Activated effector memory CD4-positive, alpha-beta T cell treated with anti-CD3 and anti-CD28 coated beads, Interleukin-2, amount 50 U/mL, for 16 hours (primary cell): ENCODE measurements at regions not wholly inside any gene's neighbourhood (a gene's known extent, or its start where the extent isn't known, plus 50 kb on each side); places are given as distances from the start of the nearest gene placed in this dataset.

Experiments
- DNase-seq: peaks from one replicate; pipeline ENCODE4 v3.0.0-alpha.2; 2020

GRCh38 chr14:51481643-51482042 is 170.1 kb upstream of the FRMD6 start:
- DNase-seq: no peak

DNA sequence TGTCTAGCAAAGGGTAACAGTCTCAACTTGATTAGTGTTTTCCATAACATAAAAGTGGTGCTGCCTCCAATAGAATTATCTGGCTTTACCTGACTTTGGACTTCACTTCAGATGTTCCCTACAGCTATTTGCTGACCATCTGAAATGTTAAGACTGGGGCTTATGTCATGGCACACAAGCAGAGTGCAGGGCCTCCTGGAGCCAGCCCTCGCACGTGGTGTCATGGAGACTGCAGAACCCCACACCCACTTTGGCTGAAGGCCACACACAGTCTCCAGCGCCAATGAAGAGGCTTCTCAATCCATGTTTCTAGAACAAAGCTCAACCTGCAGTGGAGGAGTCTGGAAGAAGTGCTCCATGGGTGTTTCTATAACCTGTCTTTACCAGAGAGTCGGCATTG is 169.6 kb upstream of the FRMD6 start:
- no peak for DNase-seq

- no peak for DNase-seq
Observed at GRCh38 chr14:51484485-51484884, 167.2 kb upstream of the FRMD6 start.

DNA sequence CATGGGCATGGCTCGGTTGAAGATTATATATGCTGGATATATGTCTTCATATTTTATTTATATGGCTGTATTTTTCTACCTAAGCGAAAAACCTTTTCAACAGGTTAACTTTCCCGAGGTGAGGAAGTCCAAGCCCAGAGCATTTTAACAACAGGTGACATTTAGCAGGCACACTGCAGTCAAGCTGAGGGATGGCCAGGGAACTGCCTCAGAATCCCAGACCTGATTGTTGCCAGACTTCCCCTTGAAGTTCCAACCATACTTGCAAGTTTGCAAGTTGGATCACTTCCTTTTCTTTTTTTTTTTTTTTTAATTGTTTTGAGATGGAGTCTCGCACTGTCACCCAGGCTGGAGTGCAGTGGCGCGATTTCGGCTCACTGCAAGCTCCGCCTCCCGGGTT is 166.0 kb upstream of the FRMD6 start:
- no peak for DNase-seq

DNA sequence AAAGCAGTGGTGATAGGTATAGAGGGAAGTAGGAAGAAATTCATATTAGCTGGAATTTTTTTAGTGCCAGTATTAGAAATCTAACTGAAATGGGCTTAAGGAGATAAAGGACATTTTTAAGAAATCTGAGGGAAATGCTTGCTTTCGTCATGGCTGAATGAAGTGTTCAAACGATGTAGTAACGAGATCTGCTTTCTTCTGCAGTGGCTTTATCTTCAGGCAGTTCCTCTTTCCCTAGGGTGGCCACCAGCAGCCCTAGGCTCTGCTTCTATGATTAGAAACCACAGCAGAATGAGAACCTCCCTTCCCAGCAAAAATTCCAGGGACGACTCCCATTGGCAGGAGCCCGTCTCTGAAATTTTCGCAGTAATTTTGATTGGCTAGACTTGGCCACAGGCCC is 163.9 kb upstream of the FRMD6 start:
- DNase-seq: no peak

DNA sequence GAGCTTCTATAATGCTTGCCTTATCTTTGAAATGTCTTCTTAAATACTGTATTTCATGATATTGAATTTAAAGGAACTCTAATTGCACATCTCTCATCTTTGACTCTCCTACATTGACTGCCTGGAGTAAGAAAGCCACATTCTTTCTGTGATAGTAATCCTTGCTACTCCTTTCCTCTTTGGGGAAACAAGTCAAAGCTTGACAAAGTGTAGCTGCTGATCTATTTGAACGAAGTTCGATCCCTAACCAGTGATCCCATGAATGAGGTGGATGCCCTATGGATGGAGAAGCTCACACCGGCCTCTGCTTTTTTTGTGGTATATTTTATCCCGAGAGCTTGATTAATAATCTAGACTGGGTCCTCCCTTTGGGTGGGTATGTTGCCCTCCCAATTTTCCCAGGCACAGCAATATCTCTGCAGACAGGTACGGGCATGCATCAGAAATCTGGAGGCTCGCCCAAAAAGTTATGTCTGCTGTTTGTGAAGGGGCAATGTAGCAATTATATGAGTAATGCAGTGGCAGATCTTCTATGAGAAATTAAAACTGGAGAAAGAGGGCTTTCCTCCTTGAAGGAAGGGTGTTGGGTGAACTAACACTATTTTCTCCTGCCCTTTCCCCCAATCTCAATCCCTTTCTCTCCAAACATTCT is 163.0 kb upstream of the FRMD6 start:
- no peak for DNase-seq

- DNase-seq: no peak
Observed at GRCh38 chr14:51490205-51490604, 161.5 kb upstream of the FRMD6 start.

GRCh38 chr14:51491036-51491545 is 160.6 kb upstream of the FRMD6 start:
- DNase-seq: no peak

DNA sequence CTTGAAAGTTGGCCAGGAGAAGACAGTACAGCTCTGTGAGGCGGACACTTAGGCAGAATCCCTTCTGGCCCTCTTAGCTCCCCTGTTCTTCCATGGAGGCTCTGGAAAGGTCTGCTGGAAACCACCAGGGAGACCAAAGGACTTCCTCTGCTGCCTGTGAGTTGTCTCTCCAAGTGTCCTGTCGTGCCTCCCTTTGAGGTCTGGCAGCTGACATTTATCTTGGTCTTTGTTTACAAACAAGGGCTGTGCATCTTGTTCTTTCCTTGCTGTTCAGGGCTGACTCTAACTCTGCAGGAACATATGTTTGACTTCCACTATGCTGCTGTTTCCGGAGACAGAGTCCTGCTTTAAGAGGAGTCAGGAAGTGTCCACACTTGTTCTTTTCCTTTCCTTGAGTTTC is 159.9 kb upstream of the FRMD6 start:
- DNase-seq: no peak

DNA sequence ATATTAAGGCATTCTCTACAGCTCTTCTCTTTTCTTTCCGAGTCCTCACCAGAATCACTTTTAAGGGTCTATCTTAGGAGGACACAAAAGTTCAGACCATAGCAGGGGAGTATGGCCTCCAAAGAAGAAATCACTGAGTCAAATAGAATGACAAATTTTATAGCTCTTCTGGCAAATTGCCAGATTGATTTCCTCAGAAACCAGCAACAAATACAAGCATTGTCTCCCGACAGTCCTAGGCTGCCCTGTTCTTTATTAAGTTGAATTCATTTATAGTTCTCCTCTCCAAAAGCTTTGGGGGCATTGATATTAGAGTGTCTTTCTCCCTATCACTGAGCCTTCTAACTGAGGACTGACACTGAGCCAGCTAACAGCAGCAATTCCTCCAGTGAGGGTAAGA is 156.4 kb upstream of the FRMD6 start:
- DNase-seq: no peak

DNA sequence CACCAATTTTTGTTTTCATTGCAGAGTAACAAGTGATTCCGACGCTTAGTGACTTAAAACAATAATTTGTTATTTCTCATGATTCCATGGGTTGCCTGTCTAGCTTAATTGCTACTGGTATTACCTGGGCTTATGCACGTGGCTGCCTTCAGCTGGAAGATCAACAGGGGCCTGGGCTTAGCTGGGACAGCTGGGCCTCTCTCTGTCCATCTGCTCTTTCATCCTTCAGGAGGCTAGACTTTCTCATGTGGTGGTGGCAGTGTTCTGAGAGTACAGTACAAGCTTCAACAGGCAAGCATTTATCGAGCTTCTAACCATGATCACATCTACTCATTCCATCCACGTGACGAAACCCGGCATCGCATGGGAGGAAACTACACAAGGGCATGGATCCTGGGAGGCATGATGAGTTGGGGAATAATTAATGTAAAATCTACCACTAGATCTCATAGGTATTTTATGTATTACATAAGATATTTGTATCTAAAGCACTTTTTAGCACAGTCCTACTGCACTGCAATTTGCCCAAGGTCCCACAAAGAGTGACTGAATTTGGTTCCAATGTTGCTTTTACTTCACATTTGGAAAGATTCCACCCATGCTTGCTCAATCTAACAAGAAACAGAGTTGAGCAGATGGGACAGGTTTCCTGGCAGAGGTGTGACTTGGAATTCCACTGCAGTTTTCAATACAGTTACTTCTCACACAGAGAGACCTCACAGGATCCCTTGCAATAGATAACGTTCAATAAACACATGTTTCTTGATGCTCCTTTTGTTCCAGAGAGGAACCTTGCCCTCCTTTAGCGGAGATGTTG is 153.1 kb upstream of the FRMD6 start:
- no peak for DNase-seq

GRCh38 chr14:51500776-51501175 is 150.9 kb upstream of the FRMD6 start:
- DNase-seq: no peak

DNA sequence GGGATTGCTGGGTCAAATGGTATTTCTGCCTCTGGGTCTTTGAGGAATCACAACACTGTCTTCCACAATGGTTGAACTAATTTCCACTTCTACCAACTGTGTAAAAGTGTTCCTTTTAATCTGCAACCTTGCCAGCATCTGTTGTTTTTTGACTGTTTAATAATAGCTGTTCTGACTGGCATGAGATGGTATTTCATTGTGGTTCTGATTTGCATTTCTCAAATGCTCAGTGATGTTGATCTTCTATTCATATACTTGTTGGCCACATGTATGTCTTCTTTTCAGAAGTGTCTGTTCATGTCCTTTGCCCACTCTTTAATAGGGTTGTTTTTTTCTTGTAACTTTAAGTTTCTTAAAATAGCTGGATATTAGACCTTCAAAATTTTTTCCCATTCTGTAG is 150.0 kb upstream of the FRMD6 start:
- DNase-seq: no peak

DNA sequence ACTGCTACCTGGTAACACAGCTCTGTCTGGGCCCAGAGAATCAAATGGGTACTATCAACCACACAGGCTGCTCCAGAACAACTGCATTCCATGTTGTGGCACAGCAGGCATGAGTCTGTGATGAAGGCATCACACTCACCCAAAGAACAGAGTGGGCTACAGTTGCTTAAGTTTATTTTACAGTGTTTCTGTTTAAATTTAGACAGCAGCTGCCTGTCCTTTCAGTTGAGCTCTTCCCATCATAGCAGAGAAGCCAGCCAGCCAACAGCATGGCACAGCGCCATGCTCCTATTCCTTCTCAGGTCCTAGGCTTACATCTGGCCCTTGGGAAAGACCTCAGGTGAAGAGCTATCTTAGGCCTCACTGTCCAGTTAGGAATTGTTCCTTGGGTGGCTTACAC is 147.0 kb upstream of the FRMD6 start:
- DNase-seq: no peak

DNA sequence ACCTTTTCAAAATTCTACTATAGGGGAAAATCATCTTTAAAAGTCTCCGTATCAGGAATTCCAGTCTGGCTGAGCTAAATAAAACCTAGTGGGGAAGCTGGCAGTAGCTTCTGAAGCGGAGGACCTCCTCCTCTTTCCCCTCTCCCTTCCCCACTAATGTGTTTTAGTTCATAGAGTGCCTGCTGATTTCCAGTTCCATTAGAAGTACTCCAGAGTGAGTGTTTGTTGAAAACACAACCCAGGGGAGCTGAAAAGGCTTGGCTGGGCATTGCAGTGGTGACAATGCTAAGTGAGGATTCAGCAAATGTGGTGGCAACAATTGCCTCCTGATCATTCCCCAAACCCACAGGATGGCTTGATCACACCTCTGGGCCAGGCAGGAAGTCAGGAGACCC is 144.2 kb upstream of the FRMD6 start:
- no peak for DNase-seq

GRCh38 chr14:51507906-51508511 is 143.7 kb upstream of the FRMD6 start:
- DNase-seq: no peak

GRCh38 chr14:51511265-51511664 is 140.4 kb upstream of the FRMD6 start:
- DNase-seq: no peak

DNA sequence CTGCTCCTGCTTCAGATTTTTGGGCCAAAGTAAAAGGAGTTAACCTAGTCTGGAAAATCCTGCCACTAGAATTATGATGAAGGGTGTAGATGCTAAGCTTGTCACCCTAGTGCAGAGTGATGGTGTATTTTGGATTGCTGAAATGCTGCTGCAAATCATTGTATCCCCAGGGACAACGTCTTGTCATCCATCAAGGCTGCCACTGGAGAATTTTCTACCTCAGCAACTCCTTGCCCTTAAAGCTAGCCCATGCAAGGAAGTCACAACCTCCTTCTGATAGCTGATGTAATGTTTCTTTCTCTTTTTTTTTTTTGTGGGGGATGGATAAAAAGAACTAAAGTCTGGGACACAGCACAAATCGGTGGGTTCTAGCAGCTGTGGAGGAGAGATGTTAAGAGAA is 139.4 kb upstream of the FRMD6 start:
- DNase-seq: no peak

DNA sequence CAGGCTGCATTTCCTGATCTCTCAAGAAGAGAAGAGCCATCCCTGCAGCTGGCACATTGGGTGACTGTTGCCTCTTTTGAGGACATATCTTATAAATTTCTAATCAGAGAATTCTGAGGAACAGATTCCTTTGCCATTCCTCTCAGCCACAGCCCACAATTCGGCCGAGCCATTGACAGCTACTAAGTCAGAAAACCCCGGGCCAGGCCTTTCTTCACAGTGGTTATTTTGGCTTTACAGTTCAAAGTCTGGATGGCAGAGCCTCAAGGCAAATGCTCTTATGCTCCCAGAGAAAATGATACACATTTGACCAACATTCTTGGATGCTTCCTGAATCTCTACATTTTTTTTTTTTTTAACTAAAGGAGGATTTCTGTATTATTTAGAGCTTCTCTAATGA is 138.4 kb upstream of the FRMD6 start:
- no peak for DNase-seq

- DNase-seq: no peak
Observed at GRCh38 chr14:51513933-51514332, 137.8 kb upstream of the FRMD6 start.

DNA sequence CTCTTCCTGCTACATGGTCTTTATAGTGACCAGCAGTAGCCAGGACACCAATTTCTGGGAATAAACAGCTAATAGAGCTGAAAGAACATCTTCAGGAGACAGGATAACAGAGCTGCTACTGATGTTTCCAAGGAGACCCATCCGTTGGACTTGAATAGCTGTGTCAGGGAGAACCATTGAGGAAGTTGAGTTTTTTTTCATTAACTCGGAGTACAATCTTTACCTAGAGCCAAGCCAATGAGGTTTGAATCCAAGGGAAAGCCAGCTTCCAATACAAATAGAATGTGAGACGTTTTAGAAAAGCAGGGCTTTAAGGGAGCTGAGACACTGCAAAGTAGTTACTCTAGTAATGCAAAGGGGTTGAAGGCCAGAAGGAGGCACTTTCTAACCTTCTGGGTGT is 136.1 kb upstream of the FRMD6 start:
- DNase-seq: no peak

DNA sequence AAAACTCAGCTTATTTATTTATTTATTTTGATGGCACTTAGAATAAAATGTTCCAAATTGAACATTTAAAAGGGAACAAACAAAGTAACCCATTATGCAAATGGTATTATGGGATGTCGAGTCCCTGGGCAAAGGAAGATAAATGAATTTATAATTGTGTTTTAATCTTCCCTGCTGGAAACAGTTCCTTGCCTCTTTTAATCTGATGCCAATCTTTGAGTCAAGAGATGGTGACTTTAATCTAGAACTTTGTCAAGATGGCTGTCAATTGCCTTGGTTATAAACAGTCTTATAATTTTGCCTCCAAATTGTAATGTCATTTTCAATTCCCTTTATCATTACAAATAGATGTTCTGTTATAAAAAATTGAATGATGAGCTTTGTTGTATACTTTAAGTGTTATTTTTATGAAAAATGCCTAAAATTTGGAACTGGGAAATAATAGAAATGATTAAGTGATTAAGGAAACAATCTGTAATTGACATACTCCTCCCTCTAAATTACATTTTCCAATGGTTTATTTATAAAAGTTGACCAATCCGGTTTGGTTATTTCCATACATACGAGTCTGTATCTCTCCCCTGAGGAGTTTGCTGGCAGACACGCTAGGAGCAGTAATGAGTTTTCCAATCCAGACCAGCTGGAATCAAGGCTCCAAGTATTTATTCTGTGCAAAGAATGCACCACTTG is 134.9 kb upstream of the FRMD6 start:
- DNase-seq: no peak

DNA sequence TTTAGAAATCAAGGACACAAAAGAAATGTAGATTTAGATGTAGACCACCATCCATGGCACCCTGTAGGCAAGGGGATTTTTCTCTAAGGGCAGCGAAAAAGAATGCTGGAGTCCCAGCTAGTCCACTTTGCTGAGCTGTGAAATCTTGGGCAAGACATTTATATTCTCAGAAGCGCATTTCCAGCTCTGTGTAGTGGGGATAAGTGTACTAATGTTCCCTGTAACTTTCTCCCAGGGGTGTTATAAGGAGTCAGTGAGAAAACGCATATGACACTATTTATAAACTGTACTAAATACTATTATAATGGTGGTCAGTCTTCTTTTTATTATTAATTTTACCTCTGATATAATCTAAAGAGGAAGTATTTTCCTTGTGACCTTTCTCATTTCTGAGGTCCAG is 133.4 kb upstream of the FRMD6 start:
- no peak for DNase-seq

DNA sequence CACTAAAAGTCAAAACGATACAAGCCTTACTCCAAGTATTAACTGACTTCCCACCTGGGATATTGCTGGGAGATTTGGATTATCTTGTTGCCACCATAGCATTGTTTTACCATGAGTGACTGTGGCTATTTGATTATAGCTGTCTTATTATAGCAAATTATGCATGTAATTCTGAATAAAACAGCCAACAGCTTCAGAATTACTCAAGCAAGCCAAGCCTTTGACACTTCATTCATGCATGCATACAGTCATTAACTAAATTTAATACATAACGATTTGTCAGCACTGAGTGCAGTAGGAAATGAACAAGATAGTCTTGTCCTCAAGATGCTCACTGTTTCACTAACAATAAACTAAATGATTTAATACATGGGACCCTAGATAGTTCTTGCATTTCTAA is 133.0 kb upstream of the FRMD6 start:
- no peak for DNase-seq
